ENCODE measurements at regions not wholly inside any gene's neighbourhood (a gene's known extent, or its start where the extent isn't known, plus 50 kb on each side); places are given as distances from the start of the nearest gene placed in this dataset.
A peak's percentile ranks its signal among the peaks of the same experiment; 100 is the strongest.

DNA sequence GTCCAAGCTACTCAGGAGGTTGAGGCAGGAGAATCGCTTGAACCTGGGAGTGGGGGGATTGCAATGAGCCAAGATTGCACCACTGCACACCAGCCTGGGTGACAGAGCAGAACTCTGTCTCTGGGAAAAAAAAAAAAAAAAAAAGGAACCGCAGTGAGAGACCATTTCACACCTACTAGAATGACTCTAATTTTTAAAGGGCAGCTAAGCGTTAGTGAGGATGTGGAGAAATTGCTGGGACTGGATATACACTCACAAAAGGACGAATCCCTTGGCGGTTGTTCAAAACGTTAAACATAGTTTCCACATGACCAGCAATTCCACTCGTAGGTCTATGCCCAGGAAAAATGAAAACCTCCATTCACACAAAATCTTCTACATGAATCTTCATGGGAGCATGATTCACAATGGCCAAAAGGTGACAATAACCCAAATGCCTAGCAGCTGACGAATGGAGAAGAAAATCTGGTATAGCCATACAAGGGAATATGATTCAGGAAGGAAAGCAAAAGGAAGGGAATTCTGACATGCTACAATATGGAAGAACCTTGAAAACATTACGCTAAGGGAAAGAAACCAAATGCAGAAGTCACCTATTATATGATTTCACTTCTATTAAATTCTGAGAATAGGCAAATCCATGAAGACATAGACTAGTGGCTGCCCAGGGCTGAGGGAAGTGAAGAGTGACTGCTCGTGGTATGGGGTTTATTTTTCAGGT is 127.0 kb downstream of the CHSY1 start:
- ChIA-PET CTCF (interaction anchor here (1.2 to 1.8 kb wide), 2 partner anchors 35 to 134 kb away, joined by 3 to 6 read pairs; no protein-coding TSS in a partner anchor), POLR2A (interaction anchor here (0.9 kb wide), 1 partner anchor 35 kb away, joined by 3 read pairs; no protein-coding TSS in a partner anchor)
- Mint-ChIP-seq H3K4me1 (ENCODE audit: low read depth) (peaks cover 62% of the 10 kb centered on the region), H3K36me3 (ENCODE audit: low read depth) (peaks cover 6% of the 10 kb centered on the region), H3K4me3 (no peak overlapping the region), H3K9me3 (peaks cover 12% of the 10 kb centered on the region), H3K27ac (peak overlapping the region; percentile 62), H3K27me3 (no peaks in the 10 kb centered on the region)
- intact Hi-C loops (cut with micrococcal nuclease): loop anchor here (5.0 kb wide), 2 partner anchors 42 to 62 kb away; no protein-coding TSS in a partner anchor
- TF ChIP-seq, protein P1, sequence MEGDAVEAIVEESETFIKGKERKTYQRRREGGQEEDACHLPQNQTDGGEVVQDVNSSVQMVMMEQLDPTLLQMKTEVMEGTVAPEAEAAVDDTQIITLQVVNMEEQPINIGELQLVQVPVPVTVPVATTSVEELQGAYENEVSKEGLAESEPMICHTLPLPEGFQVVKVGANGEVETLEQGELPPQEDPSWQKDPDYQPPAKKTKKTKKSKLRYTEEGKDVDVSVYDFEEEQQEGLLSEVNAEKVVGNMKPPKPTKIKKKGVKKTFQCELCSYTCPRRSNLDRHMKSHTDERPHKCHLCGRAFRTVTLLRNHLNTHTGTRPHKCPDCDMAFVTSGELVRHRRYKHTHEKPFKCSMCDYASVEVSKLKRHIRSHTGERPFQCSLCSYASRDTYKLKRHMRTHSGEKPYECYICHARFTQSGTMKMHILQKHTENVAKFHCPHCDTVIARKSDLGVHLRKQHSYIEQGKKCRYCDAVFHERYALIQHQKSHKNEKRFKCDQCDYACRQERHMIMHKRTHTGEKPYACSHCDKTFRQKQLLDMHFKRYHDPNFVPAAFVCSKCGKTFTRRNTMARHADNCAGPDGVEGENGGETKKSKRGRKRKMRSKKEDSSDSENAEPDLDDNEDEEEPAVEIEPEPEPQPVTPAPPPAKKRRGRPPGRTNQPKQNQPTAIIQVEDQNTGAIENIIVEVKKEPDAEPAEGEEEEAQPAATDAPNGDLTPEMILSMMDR (IDR thresholded peaks at IDR 0.05): no peak
- peak; percentile 7 for ATAC-seq
- no peak for DNase-seq

DNA sequence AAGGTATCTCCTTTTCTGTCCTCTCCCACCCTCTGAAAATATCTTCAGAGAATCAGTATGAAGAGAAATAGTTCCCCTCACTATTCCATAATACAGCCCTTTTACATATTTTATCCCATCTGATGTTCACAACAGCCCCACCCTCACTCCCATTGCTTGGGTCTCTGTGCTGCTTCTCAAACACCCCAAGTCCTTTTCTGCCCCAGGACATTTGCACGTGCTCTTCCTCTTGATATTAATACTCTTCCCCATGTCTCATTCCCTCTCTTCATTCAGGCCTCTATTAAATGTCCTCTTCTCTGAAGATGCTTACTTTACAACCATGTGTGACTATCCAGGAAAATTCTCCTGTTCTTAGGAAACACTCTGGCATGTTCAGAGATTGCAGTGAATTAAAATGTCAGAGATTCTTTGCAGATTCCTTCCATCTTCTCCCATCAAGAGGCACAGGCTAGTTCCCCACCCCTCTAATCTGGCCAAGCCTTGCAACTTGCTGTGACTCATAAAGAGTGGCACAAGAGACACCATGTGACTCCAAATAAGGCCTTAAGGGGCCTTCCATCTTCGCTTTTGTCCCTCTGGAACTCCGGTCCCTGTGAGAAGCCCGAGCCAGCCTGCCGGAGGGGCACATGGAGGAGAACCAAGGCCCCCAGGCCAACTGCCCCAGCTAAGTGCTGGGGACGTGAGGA is 128.5 kb downstream of the CHSY1 start:
- no peak overlapping the region for H3K27ac Mint-ChIP-seq
- H3K36me3 Mint-ChIP-seq (ENCODE audit: low read depth): peaks cover 6% of the 10 kb centered on the region
- TF ChIP-seq, protein P1 (IDR thresholded peaks at IDR 0.05): no peak
- no peak for ATAC-seq
- intact Hi-C loops (cut with micrococcal nuclease): no loop called here
- H3K4me3 Mint-ChIP-seq: no peak overlapping the region
- ChIA-PET POLR2A (no interaction called here), CTCF (interaction anchor here (0.5 to 0.8 kb wide), 2 partner anchors 10 to 222 kb away, joined by 3 to 4 read pairs; no protein-coding TSS in a partner anchor)
- no peak for DNase-seq
- peaks cover 56% of the 10 kb centered on the region for H3K4me1 Mint-ChIP-seq (ENCODE audit: low read depth)
- H3K27me3 Mint-ChIP-seq: no peaks in the 10 kb centered on the region
- H3K9me3 Mint-ChIP-seq: peaks cover 8% of the 10 kb centered on the region

DNA sequence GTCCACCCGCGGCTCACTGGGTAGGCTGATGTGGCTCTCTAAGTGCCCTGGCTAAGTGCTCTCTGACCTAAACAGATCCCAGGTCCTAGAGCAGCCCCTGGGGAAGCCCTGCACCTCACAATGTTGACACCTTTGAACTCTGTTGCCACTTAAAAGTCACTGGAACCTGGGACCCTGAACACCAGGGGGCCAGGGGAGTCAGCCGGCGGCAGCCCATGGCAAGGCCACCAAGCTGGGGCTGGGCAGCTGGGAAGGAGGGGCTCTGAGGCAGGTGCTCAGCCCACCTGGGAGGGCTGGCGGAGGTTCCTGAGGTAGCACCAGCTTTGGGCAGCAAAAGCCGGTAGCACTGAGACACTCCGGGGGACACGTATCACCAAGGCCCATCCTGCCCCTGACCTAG is 129.0 kb downstream of the CHSY1 start:
- Mint-ChIP-seq H3K27ac (no peak overlapping the region), H3K27me3 (no peaks in the 10 kb centered on the region), H3K4me1 (ENCODE audit: low read depth) (peaks cover 50% of the 10 kb centered on the region), H3K36me3 (ENCODE audit: low read depth) (peaks cover 3% of the 10 kb centered on the region), H3K4me3 (no peak overlapping the region), H3K9me3 (peaks cover 2% of the 10 kb centered on the region)
- POLR2A ChIA-PET: no interaction called here
- ATAC-seq (no peak), DNase-seq (no peak)
- CTCF ChIA-PET: interaction anchor here (0.5 kb wide), 1 partner anchor 222 kb away, joined by 3 read pairs; no protein-coding TSS in a partner anchor
- intact Hi-C loops (cut with micrococcal nuclease): no loop called here
- TF ChIP-seq, protein P1 (IDR thresholded peaks at IDR 0.05): no peak

DNA sequence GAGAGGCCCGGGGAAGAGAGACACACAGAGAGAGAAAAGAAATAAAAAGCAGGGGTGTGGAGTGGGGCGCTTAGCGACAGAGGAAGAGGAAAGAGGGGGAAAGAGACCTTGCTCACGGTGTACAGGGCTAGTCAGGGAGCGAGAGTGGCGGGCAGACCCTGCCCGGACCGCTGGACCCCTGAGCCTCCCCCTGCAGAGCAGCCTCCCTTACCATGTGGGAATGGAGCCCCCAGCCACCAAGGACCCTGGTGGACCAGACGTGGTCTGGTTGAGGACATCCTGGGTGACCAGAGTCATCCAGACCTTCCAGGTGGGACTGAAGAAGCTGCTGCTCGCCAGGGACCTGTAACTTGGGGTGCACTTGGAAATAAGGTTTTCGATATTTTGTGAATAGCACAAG is 129.6 kb downstream of the CHSY1 start:
- Mint-ChIP-seq H3K36me3 (ENCODE audit: low read depth) (no peaks in the 10 kb centered on the region), H3K4me3 (no peak overlapping the region), H3K4me1 (ENCODE audit: low read depth) (peaks cover 45% of the 10 kb centered on the region), H3K27me3 (no peaks in the 10 kb centered on the region), H3K27ac (peak overlapping the region; percentile 56), H3K9me3 (no peaks in the 10 kb centered on the region)
- ATAC-seq (no peak), DNase-seq (no peak)
- intact Hi-C loops (cut with micrococcal nuclease): no loop called here
- TF ChIP-seq, protein P1 (IDR thresholded peaks at IDR 0.05): no peak
- POLR2A ChIA-PET: no interaction called here
- CTCF ChIA-PET: interaction anchor here (0.9 to 1.3 kb wide), 3 partner anchors 11 to 136 kb away, joined by 3 to 5 read pairs (median 3); no protein-coding TSS in a partner anchor

Measured in activated CD8-positive, alpha-beta T cell treated with anti-CD3 and anti-CD28 coated beads for 36 hours (primary cell).